Esophagus squamous epithelium (tissue), 5 donors: ENCODE measurements at regions not wholly inside any gene's neighbourhood (a gene's known extent, or its start where the extent isn't known, plus 50 kb on each side); places are given as distances from the start of the nearest gene placed in this dataset.

ENCODE experiments used
- DNase-seq: peaks from one replicate; lab custom pipeline; 2025; lab: John Stamatoyannopoulos, UW
- H3K27ac ChIP-seq, 4 donors: fragments of 200-600 bp; sonication (generic); one replicate each; pipeline ENCODE4 v1.5.1; 2016 to 2019; ENCODE audit warnings: mild to moderate bottlenecking in 1 of 4
- H3K27me3 ChIP-seq, 4 donors: fragments of 200-600 bp; sonication (generic); 1 replicate in 3 of 4; 2 replicates in 1 of 4; pipeline versions ENCODE4 v1.5.1 to v1.6.0; 2017 to 2021; ENCODE audit warnings: antibody characterized with exemption in 1 of 4
- H3K36me3 ChIP-seq, 3 donors: fragments of 200-600 bp; sonication (generic); one replicate each; pipeline ENCODE4 v1.5.1; 2016 to 2019
- H3K4me1 ChIP-seq, 3 donors: fragments of 200-600 bp; sonication (generic); one replicate each; pipeline ENCODE4 v1.5.1; 2017 to 2019
- H3K4me3 ChIP-seq, 4 donors: fragments of 200-600 bp; sonication (generic); 1 replicate in 3 of 4; 2 replicates in 1 of 4; pipeline ENCODE4 v1.5.1; 2016 to 2019; ENCODE audit warnings: mild to moderate bottlenecking in 2 of 4, moderate library complexity in 1 of 4
- H3K9me3 ChIP-seq, 3 donors: fragments of 200-600 bp; sonication (generic); one replicate each; pipeline ENCODE4 v1.5.1; 2016 to 2019
- CTCF ChIP-seq, 6 experiments: fragments of 450-650 bp in 4 of 6; fragments of 200-600 bp in 2 of 6; sonication (generic) in 2 of 6; IDR thresholded peaks; one replicate each; pipeline ENCODE4 v1.5.1; 2016 to 2019; ENCODE audit warnings: antibody characterized with exemption in 6 of 6, mild to moderate bottlenecking in 4 of 6, moderate library complexity in 4 of 6
- POLR2A ChIP-seq, 4 donors: fragments of 450-650 bp; IDR thresholded peaks; one replicate each; pipeline ENCODE4 v1.6.1; 2017; ENCODE audit warnings: antibody characterized with exemption in 4 of 4, mild to moderate bottlenecking in 4 of 4, moderate library complexity in 3 of 4
- WGBS, 2 donors: methylation state at CpG; one replicate each; pipeline ENCODE4 v1.1.5; 2018; 5-methylcytosine and 5-hydroxymethylcytosine counted together
- intact Hi-C: fragments of 100-400 bp; cut with DNase I; formaldehyde crosslinking; loops from one replicate; pipeline ENCODE4 v1.15.0; 2022
- donor health status: DM: yes; HTN: yes; CAD: no.

GRCh38 chr2:104465981-104466380 is 387.9 kb upstream of the POU3F3 start:
- no peaks in the 10 kb centered on the region for H3K4me1 ChIP-seq
- no peak overlapping the region for H3K27ac ChIP-seq
- DNase-seq = no peak
- H3K4me3 ChIP-seq = no peak overlapping the region
- intact Hi-C loops = no loop called here
- WGBS, 2 donors = 43 to 55% methylated on average over 4 of the region's 4 CpGs
- no peaks in the 10 kb centered on the region for H3K36me3 ChIP-seq
- no peaks in the 10 kb centered on the region for H3K9me3 ChIP-seq
- no peaks in the 10 kb centered on the region for H3K27me3 ChIP-seq
- TF ChIP-seq CTCF (IDR thresholded peaks at IDR 0.05) (no peak), POLR2A (IDR thresholded peaks at IDR 0.05) (no peak)

- intact Hi-C loops = no loop called here
- Histone ChIP-seq H3K4me3 (no peak overlapping the region), H3K27me3 (no peaks in the 10 kb centered on the region), H3K36me3 (no peaks in the 10 kb centered on the region), H3K4me1 (no peaks in the 10 kb centered on the region), H3K27ac (no peak overlapping the region), H3K9me3 (no peaks in the 10 kb centered on the region)
- no peak for TF ChIP-seq POLR2A (IDR thresholded peaks at IDR 0.05)
- TF ChIP-seq CTCF (IDR thresholded peaks at IDR 0.05) = no peak
- DNase-seq = no peak
- 36 to 39% methylated on average over 6 of the region's 6 CpGs for WGBS, 2 donors
These were observed 385.1 kb upstream of the POU3F3 start for GRCh38 chr2:104468846-104469245.

DNA sequence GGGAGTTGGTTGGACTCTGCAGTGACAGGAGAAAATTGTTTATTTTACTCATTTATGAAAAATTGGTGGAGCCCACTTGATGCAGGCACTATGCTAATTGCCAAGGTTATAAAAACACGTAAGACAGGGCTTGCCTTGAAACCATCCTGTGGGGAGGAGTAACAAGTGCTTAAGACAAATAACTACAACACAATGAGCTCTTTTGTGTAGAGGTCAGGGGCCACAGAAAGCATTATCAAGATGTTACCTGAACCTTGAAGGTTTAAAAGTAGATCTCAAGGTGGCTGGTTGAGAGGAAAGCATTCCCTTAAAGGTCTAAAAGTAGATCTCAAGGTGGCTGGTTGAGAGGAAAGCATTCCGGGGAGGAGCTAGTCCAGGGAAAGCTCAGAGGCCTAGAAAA is 381.8 kb upstream of the POU3F3 start:
- TF ChIP-seq POLR2A (IDR thresholded peaks at IDR 0.05) = no peak
- no peak for TF ChIP-seq CTCF (IDR thresholded peaks at IDR 0.05)
- no peak overlapping the region for H3K27ac ChIP-seq
- 64 to 82% methylated on average over 2 of the region's 2 CpGs for WGBS, 2 donors
- no peaks in the 10 kb centered on the region for H3K27me3 ChIP-seq
- no peaks in the 10 kb centered on the region for H3K4me1 ChIP-seq
- H3K9me3 ChIP-seq = no peaks in the 10 kb centered on the region
- no peak overlapping the region for H3K4me3 ChIP-seq
- no peak for DNase-seq
- intact Hi-C loops = no loop called here
- H3K36me3 ChIP-seq = no peaks in the 10 kb centered on the region

DNA sequence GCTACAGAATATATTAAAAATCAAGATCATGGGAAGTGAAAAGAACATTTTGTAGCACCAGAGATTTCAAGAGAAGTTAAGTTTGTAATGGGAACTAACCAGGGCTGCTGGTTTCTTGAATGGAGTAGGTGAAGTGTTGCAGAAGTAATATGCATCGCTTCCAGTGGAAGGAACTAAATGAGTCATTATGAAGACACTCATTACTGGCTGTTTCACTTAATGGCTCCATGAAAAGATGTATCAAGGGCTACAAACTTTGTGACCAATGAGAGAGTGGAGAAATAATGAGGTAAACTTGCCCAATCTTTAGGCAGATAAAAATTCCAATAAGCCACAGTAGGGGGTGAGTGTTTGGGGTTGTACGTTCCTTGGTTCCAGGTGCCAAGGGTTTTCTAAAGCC is 380.4 kb upstream of the POU3F3 start:
- no peak overlapping the region for H3K27ac ChIP-seq
- 65 to 78% methylated on average over 2 of the region's 2 CpGs for WGBS, 2 donors
- no peaks in the 10 kb centered on the region for H3K36me3 ChIP-seq
- DNase-seq = no peak
- no peaks in the 10 kb centered on the region for H3K9me3 ChIP-seq
- H3K4me3 ChIP-seq = no peak overlapping the region
- TF ChIP-seq CTCF (IDR thresholded peaks at IDR 0.05) = no peak
- TF ChIP-seq POLR2A (IDR thresholded peaks at IDR 0.05) = no peak
- no peaks in the 10 kb centered on the region for H3K27me3 ChIP-seq
- intact Hi-C loops = no loop called here
- H3K4me1 ChIP-seq = no peaks in the 10 kb centered on the region

DNA sequence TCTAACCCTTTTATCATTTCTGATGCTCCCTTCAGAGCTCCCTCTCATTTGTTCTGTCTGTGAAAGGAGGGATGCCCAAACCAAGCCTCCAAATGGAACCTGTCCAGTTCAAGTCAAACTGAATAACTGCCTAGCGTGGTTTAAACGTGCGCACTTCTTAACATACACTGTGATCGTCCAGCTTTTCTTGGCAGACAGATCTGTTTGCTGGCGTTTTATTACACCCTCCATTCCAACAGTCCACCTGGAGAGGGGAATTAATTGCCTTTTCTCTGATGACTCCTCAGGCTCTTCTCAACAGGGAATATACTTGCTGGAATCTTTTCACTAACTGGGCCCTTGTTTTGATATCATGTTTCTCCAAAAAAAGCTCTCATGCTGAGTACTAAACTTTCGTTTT is 379.2 kb upstream of the POU3F3 start:
- H3K9me3 ChIP-seq = no peaks in the 10 kb centered on the region
- no peak overlapping the region for H3K4me3 ChIP-seq
- H3K36me3 ChIP-seq = no peaks in the 10 kb centered on the region
- no peaks in the 10 kb centered on the region for H3K4me1 ChIP-seq
- no peak overlapping the region for H3K27ac ChIP-seq
- intact Hi-C loops = no loop called here
- 62 to 75% methylated on average over 6 of the region's 6 CpGs for WGBS, 2 donors
- no peak for DNase-seq
- TF ChIP-seq CTCF (IDR thresholded peaks at IDR 0.05) = no peak
- TF ChIP-seq POLR2A (IDR thresholded peaks at IDR 0.05) = no peak
- H3K27me3 ChIP-seq = no peaks in the 10 kb centered on the region
